Prostate gland (tissue), 2 donors: ENCODE measurements at regions not wholly inside any gene's neighbourhood (a gene's known extent, or its start where the extent isn't known, plus 50 kb on each side); places are given as distances from the start of the nearest gene placed in this dataset.

ENCODE experiments used
- CTCF ChIP-seq, 4 experiments: fragments of 200-600 bp in 2 of 4; fragments of 450-650 bp in 2 of 4; sonication (generic) in 2 of 4; IDR thresholded peaks; 1 replicate in 3 of 4; 2 replicates in 1 of 4; pipeline ENCODE4 v1.5.1; 2016 to 2019; ENCODE audit warnings: antibody characterized with exemption in 4 of 4, mild to moderate bottlenecking in 2 of 4, moderate library complexity in 2 of 4
- POLR2A ChIP-seq: fragments of 450-650 bp; IDR thresholded peaks from one replicate; pipeline ENCODE4 v1.6.1; 2016; ENCODE audit warnings: antibody characterized with exemption, mild to moderate bottlenecking

- TF ChIP-seq CTCF (IDR thresholded peaks at IDR 0.05) (no peak), POLR2A (no peak)
Observed at GRCh38 chr13:99665711-99666110, 164.4 kb downstream of the TM9SF2 start.
